ENCODE measurements at regions not wholly inside any gene's neighbourhood (a gene's known extent, or its start where the extent isn't known, plus 50 kb on each side); places are given as distances from the start of the nearest gene placed in this dataset.
"Not testable (repeated sequence)": the region's sequence is repeated elsewhere in the genome, so short reads cannot be mapped to it uniquely, and the experiment has no call there.

GRCh38 chr5:2871282-2871681 lies 119.8 kb upstream of the IRX2 start:
- intact Hi-C loops (cut with micrococcal nuclease): no loop called here

- intact Hi-C loops (cut with micrococcal nuclease): no loop called here
These were observed 118.0 kb upstream of the IRX2 start for GRCh38 chr5:2869471-2869870.

- intact Hi-C loops (cut with micrococcal nuclease): no loop called here
These were observed 116.0 kb upstream of the IRX2 start for GRCh38 chr5:2867373-2867933.

GRCh38 chr5:2866662-2867372 lies 115.3 kb upstream of the IRX2 start:
- intact Hi-C loops (cut with micrococcal nuclease): no loop called here

- intact Hi-C loops (cut with micrococcal nuclease): no loop called here
These were observed 114.4 kb upstream of the IRX2 start for GRCh38 chr5:2865856-2866255.

- intact Hi-C loops (cut with micrococcal nuclease): no loop called here
These were observed 113.1 kb upstream of the IRX2 start for GRCh38 chr5:2864515-2865105.

- intact Hi-C loops (cut with micrococcal nuclease): no loop called here
These were observed 112.4 kb upstream of the IRX2 start for GRCh38 chr5:2863675-2864433.

GRCh38 chr5:2863133-2863532 lies 111.7 kb upstream of the IRX2 start:
- intact Hi-C loops (cut with micrococcal nuclease): no loop called here

GRCh38 chr5:2862176-2862575 lies 110.7 kb upstream of the IRX2 start:
- intact Hi-C loops (cut with micrococcal nuclease): not testable (repeated sequence)

GRCh38 chr5:2861605-2862004 lies 110.1 kb upstream of the IRX2 start:
- intact Hi-C loops (cut with micrococcal nuclease): no loop called here

GRCh38 chr5:2860101-2860500 lies 108.6 kb upstream of the IRX2 start:
- intact Hi-C loops (cut with micrococcal nuclease): no loop called here

- intact Hi-C loops (cut with micrococcal nuclease): no loop called here
These were observed 106.4 kb upstream of the IRX2 start for GRCh38 chr5:2857837-2858236.

- intact Hi-C loops (cut with micrococcal nuclease): no loop called here
These were observed 104.7 kb upstream of the IRX2 start for GRCh38 chr5:2856206-2856605.

GRCh38 chr5:2852446-2852845 lies 101.0 kb upstream of the IRX2 start:
- intact Hi-C loops (cut with micrococcal nuclease): no loop called here

GRCh38 chr5:2851895-2852294 lies 100.4 kb upstream of the IRX2 start:
- intact Hi-C loops (cut with micrococcal nuclease): no loop called here

- intact Hi-C loops (cut with micrococcal nuclease): no loop called here
These were observed 98.0 kb upstream of the IRX2 start for GRCh38 chr5:2849429-2849828.

- intact Hi-C loops (cut with micrococcal nuclease): no loop called here
These were observed 97.1 kb upstream of the IRX2 start for GRCh38 chr5:2848619-2849018.

GRCh38 chr5:2847608-2848007 lies 96.1 kb upstream of the IRX2 start:
- intact Hi-C loops (cut with micrococcal nuclease): no loop called here

- intact Hi-C loops (cut with micrococcal nuclease): no loop called here
These were observed 89.7 kb upstream of the IRX2 start for GRCh38 chr5:2841208-2841607.

- intact Hi-C loops (cut with micrococcal nuclease): no loop called here
These were observed 89.0 kb upstream of the IRX2 start for GRCh38 chr5:2840372-2840915.

GRCh38 chr5:2836133-2836532 lies 84.7 kb upstream of the IRX2 start:
- intact Hi-C loops (cut with micrococcal nuclease): no loop called here

GRCh38 chr5:2833556-2833955 lies 82.1 kb upstream of the IRX2 start:
- intact Hi-C loops (cut with micrococcal nuclease): no loop called here

All from T-helper 2 cell treated with Interferon-gamma antibody and Interleukin-4, amounts not matched to agents 100 ng/mL and 5 ng/mL, for 36 hours (primary cell).